HEK293 (cell line): ENCODE measurements at regions not wholly inside any gene's neighbourhood (a gene's known extent, or its start where the extent isn't known, plus 50 kb on each side); places are given as distances from the start of the nearest gene placed in this dataset.

Experiments used
- CTCF ChIP-seq: fragments of 450-650 bp; formaldehyde crosslinking; IDR thresholded peaks from 2 replicates; pipeline ENCODE4 v1.5.1; 2016; ENCODE audit warnings: missing biosample characterization, missing genetic modification characterization
- SETDB1 ChIP-seq: IDR thresholded peaks from one replicate; pipeline ENCODE4 v1.6.1; 2017; ENCODE audit warnings: mild to moderate bottlenecking, low read length, moderate library complexity, mixed read lengths; ENCODE audit not compliant: insufficient read length
- YY1 ChIP-seq: fragments of 450-650 bp; formaldehyde crosslinking; IDR thresholded peaks from 2 replicates; pipeline ENCODE4 v1.5.1; 2018; ENCODE audit warnings: missing biosample characterization, missing genetic modification characterization
- ZBTB7A ChIP-seq: fragments of 450-650 bp; formaldehyde crosslinking; IDR thresholded peaks from 2 replicates; pipeline ENCODE4 v1.5.1; 2016; ENCODE audit warnings: low read depth, missing biosample characterization, missing genetic modification characterization
- ZNF558 ChIP-seq: fragments of 450-650 bp; formaldehyde crosslinking; IDR thresholded peaks from 2 replicates; pipeline ENCODE4 v1.5.1; 2016; ENCODE audit warnings: missing biosample characterization, missing genetic modification characterization
- ZNF561 ChIP-seq: fragments of 450-650 bp; IDR thresholded peaks from 2 replicates; pipeline ENCODE4 v1.5.1; 2018; ENCODE audit warnings: missing biosample characterization, missing genetic modification characterization, borderline replicate concordance
- TF ChIP-seq, protein P1 (sequence below): fragments of 450-650 bp; formaldehyde crosslinking; IDR thresholded peaks from 2 replicates; pipeline ENCODE4 v1.5.1; 2016; ENCODE audit warnings: missing biosample characterization, missing genetic modification characterization

DNA sequence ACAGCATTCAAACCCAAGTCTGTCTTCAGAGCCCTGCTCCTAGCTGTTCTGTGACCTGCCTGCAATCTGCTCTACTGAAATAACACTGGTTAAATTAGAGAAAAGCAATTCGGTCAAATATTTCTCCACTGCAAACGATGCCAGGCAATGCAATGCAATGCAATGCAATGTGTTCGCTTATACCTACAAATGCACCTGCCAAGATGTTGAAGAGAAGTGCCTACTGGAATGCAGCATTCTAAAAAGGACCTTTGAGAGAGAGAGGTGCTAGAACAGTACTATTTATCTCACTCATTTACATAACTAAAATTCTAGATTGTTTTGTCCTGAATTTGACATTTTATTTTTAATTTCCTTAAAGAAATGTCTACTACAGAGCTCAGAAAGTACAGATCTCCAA is 157.3 kb upstream of the CDK1 start:
- no peak for TF ChIP-seq CTCF (tag by site-specific recombination)
- TF ChIP-seq ZNF558 (tag by site-specific recombination): no peak
- TF ChIP-seq SETDB1: no peak
- TF ChIP-seq ZNF561: no peak
- TF ChIP-seq ZBTB7A (tag by site-specific recombination): no peak
- no peak for TF ChIP-seq YY1 (tag by site-specific recombination)
- TF ChIP-seq, protein P1, sequence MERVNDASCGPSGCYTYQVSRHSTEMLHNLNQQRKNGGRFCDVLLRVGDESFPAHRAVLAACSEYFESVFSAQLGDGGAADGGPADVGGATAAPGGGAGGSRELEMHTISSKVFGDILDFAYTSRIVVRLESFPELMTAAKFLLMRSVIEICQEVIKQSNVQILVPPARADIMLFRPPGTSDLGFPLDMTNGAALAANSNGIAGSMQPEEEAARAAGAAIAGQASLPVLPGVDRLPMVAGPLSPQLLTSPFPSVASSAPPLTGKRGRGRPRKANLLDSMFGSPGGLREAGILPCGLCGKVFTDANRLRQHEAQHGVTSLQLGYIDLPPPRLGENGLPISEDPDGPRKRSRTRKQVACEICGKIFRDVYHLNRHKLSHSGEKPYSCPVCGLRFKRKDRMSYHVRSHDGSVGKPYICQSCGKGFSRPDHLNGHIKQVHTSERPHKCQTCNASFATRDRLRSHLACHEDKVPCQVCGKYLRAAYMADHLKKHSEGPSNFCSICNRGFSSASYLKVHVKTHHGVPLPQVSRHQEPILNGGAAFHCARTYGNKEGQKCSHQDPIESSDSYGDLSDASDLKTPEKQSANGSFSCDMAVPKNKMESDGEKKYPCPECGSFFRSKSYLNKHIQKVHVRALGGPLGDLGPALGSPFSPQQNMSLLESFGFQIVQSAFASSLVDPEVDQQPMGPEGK (tag by site-specific recombination): no peak
